ENCODE measurements at regions not wholly inside any gene's neighbourhood (a gene's known extent, or its start where the extent isn't known, plus 50 kb on each side); places are given as distances from the start of the nearest gene placed in this dataset.

- no peak for TF ChIP-seq POLR2A (IDR thresholded peaks at IDR 0.05)
- TF ChIP-seq CTCF (IDR thresholded peaks at IDR 0.05), result no peak
Measured at GRCh38 chr6:130600880-130601341, 226.3 kb upstream of the SMLR1 start.

Data from suprapubic skin (tissue), 3 donors.